WTC11 (cell line): ENCODE measurements at regions not wholly inside any gene's neighbourhood (a gene's known extent, or its start where the extent isn't known, plus 50 kb on each side); places are given as distances from the start of the nearest gene placed in this dataset.

Experiments used
- ATAC-seq: fragments of 200-7000 bp; cut with Tn5 transposase; 2 replicates; pipeline ENCODE4 v1.10.0; 2021; ENCODE audit warnings: mild to moderate bottlenecking, moderate library complexity
- CTCF ChIA-PET: fragments of 300-600 bp; sonication (Branson Sonifier 250); formaldehyde crosslinking; loops from one replicate; lab custom pipeline; 2021; ENCODE audit warnings: antibody characterized with exemption; lab: Charles Lee
- POLR2A ChIA-PET: fragments of 350-600 bp; sonication (Branson Sonifier 250); formaldehyde crosslinking; loops from one replicate; lab custom pipeline; 2021; ENCODE audit warnings: antibody characterized with exemption; lab: Charles Lee
- DNase-seq: peaks from one replicate; pipeline ENCODE4 v3.0.0; 2021; ENCODE audit warnings: low spot score
- H3K27ac Mint-ChIP-seq: 2 replicates; pipeline ENCODE4 v1.8.0; 2021; ENCODE audit warnings: mixed read lengths
- H3K27me3 Mint-ChIP-seq: 2 replicates; pipeline ENCODE4 v1.8.0; 2021; ENCODE audit warnings: low read depth, mild to moderate bottlenecking, moderate library complexity, mixed read lengths
- H3K36me3 Mint-ChIP-seq: 2 replicates; pipeline ENCODE4 v1.8.0; 2021; ENCODE audit warnings: mixed read lengths
- H3K4me1 Mint-ChIP-seq: 2 replicates; pipeline ENCODE4 v1.8.0; 2022; ENCODE audit warnings: mixed read lengths
- H3K4me3 Mint-ChIP-seq: 2 replicates; pipeline ENCODE4 v1.8.0; 2021; ENCODE audit warnings: mild to moderate bottlenecking, moderate library complexity, mixed read lengths
- H3K9me3 Mint-ChIP-seq: 2 replicates; pipeline ENCODE4 v1.8.0; 2021; ENCODE audit warnings: mixed read lengths
- ARID4B ChIP-seq: sonication (generic); formaldehyde crosslinking; IDR thresholded peaks from 2 replicates; pipeline ENCODE4 v1.8.0; 2023; ENCODE audit warnings: missing genetic modification reagents, mild to moderate bottlenecking, borderline replicate concordance
- CREM ChIP-seq: sonication (generic); formaldehyde crosslinking; IDR thresholded peaks from 2 replicates; pipeline ENCODE4 v1.8.1; 2022; ENCODE audit warnings: mild to moderate bottlenecking, missing genetic modification reagents, moderate library complexity
- CTCF ChIP-seq: fragments of 200-600 bp; IDR thresholded peaks from 2 replicates; pipeline ENCODE4 v1.8.0; 2022; ENCODE audit warnings: antibody characterized with exemption
- ESRRA ChIP-seq: sonication (generic); formaldehyde crosslinking; IDR thresholded peaks from 2 replicates; pipeline ENCODE4 v1.8.1; 2022; ENCODE audit warnings: mild to moderate bottlenecking, missing genetic modification reagents, borderline replicate concordance
- FOXJ3 ChIP-seq: sonication (generic); formaldehyde crosslinking; IDR thresholded peaks from 2 replicates; pipeline ENCODE4 v1.9.0; 2021; ENCODE audit warnings: missing genetic modification reagents, mild to moderate bottlenecking, borderline replicate concordance
- IRF2 ChIP-seq: sonication (generic); formaldehyde crosslinking; IDR thresholded peaks from 2 replicates; pipeline ENCODE4 v1.8.0; 2022; ENCODE audit warnings: low read depth, missing genetic modification reagents, borderline replicate concordance
- JUN ChIP-seq: sonication (generic); formaldehyde crosslinking; IDR thresholded peaks from 2 replicates; pipeline ENCODE4 v1.8.0; 2023; ENCODE audit warnings: mild to moderate bottlenecking, missing genetic modification reagents
- KAT7 ChIP-seq: sonication (generic); formaldehyde crosslinking; IDR thresholded peaks from 2 replicates; pipeline ENCODE4 v1.8.1; 2023; ENCODE audit warnings: missing genetic modification reagents, mild to moderate bottlenecking, borderline replicate concordance
- NFE2L1 ChIP-seq: sonication (generic); formaldehyde crosslinking; IDR thresholded peaks from 2 replicates; pipeline ENCODE4 v1.8.1; 2023; ENCODE audit warnings: missing genetic modification reagents
- NFYB ChIP-seq: sonication (generic); formaldehyde crosslinking; conservative IDR thresholded peaks from 2 replicates; pipeline ENCODE4 v1.8.0; 2022; ENCODE audit warnings: low read depth, missing genetic modification reagents
- NR1H2 ChIP-seq: sonication (generic); formaldehyde crosslinking; IDR thresholded peaks from 2 replicates; pipeline ENCODE4 v1.9.0; 2021; ENCODE audit warnings: mild to moderate bottlenecking, moderate library complexity, missing genetic modification reagents
- PREB ChIP-seq: sonication (generic); formaldehyde crosslinking; IDR thresholded peaks from 2 replicates; pipeline ENCODE4 v1.8.1; 2022; ENCODE audit warnings: mild to moderate bottlenecking, missing genetic modification reagents, moderate library complexity, borderline replicate concordance
- RORB ChIP-seq: fragments of 250-450 bp; sonication (Bioruptor Pico); IDR thresholded peaks from 2 replicates; pipeline ENCODE4 v1.9.0; 2021; ENCODE audit warnings: mild to moderate bottlenecking
- SMAD4 ChIP-seq: sonication (generic); formaldehyde crosslinking; IDR thresholded peaks from 2 replicates; pipeline ENCODE4 v1.8.0; 2022; ENCODE audit warnings: mild to moderate bottlenecking, missing genetic modification reagents
- TEAD1 ChIP-seq: sonication (generic); formaldehyde crosslinking; IDR thresholded peaks from 2 replicates; pipeline ENCODE4 v1.8.0; 2022; ENCODE audit warnings: mild to moderate bottlenecking, missing genetic modification reagents
- ZNF138 ChIP-seq: sonication (generic); formaldehyde crosslinking; conservative IDR thresholded peaks from 2 replicates; pipeline ENCODE4 v1.8.1; 2022; ENCODE audit warnings: mild to moderate bottlenecking, moderate library complexity, missing genetic modification reagents
- ZNF416 ChIP-seq: fragments of 250-450 bp; sonication (Bioruptor Pico); IDR thresholded peaks from 2 replicates; pipeline ENCODE4 v1.9.0; 2021; ENCODE audit warnings: mild to moderate bottlenecking, inconsistent platforms
- ZNF671 ChIP-seq: fragments of 250-450 bp; sonication (Bioruptor Pico); IDR thresholded peaks from 2 replicates; pipeline ENCODE4 v1.8.0; 2021; ENCODE audit warnings: mild to moderate bottlenecking
- TF ChIP-seq, protein P1 (sequence below): sonication (generic); formaldehyde crosslinking; IDR thresholded peaks from 2 replicates; pipeline ENCODE4 v1.8.0; 2023; ENCODE audit warnings: mild to moderate bottlenecking, missing genetic modification reagents
- TF ChIP-seq, protein P2 (sequence below): fragments of 250-450 bp; sonication (Bioruptor Pico); IDR thresholded peaks from 2 replicates; pipeline ENCODE4 v1.9.0; 2021; ENCODE audit warnings: mild to moderate bottlenecking
- TF ChIP-seq, protein P3 (sequence below): sonication (generic); formaldehyde crosslinking; IDR thresholded peaks from 2 replicates; pipeline ENCODE4 v1.8.1; 2023; ENCODE audit warnings: mild to moderate bottlenecking, moderate library complexity, missing genetic modification reagents
- TF ChIP-seq, protein P4 (sequence below): sonication (generic); formaldehyde crosslinking; IDR thresholded peaks from 2 replicates; pipeline ENCODE4 v1.8.1; 2022; ENCODE audit warnings: low read depth, missing genetic modification reagents, borderline replicate concordance

GRCh38 chr1:220979371-220979770 lies 100.1 kb downstream of the HLX start:
- DNase-seq (no peak), ATAC-seq (no peak)
- ChIA-PET CTCF (no interaction called here), POLR2A (no interaction called here)
- 0 out of 2 replicates have a peak, but pooled peaks cover 4% of the 10 kb centered on the region for H3K4me1 Mint-ChIP-seq
- H3K27me3 Mint-ChIP-seq, result no peaks in the 10 kb centered on the region
- H3K36me3 Mint-ChIP-seq, result no peaks in the 10 kb centered on the region
- no peak overlapping the region for H3K4me3 Mint-ChIP-seq
- no peaks in the 10 kb centered on the region for H3K9me3 Mint-ChIP-seq
- no peak overlapping the region for H3K27ac Mint-ChIP-seq
- TF ChIP-seq NFYB (no peak), ZNF671 (CRISPR knock-in tag) (no peak), PREB (CRISPR knock-in tag) (no peak), KAT7 (CRISPR knock-in tag) (no peak), IRF2 (CRISPR knock-in tag) (no peak), NFE2L1 (no peak), TEAD1 (CRISPR knock-in tag) (no peak), ZNF138 (CRISPR knock-in tag) (no peak), NR1H2 (CRISPR knock-in tag) (no peak), CTCF (no peak), ESRRA (CRISPR knock-in tag) (no peak), CREM (no peak), ZNF416 (CRISPR knock-in tag) (no peak), SMAD4 (CRISPR knock-in tag) (no peak)
- TF ChIP-seq, protein P1, sequence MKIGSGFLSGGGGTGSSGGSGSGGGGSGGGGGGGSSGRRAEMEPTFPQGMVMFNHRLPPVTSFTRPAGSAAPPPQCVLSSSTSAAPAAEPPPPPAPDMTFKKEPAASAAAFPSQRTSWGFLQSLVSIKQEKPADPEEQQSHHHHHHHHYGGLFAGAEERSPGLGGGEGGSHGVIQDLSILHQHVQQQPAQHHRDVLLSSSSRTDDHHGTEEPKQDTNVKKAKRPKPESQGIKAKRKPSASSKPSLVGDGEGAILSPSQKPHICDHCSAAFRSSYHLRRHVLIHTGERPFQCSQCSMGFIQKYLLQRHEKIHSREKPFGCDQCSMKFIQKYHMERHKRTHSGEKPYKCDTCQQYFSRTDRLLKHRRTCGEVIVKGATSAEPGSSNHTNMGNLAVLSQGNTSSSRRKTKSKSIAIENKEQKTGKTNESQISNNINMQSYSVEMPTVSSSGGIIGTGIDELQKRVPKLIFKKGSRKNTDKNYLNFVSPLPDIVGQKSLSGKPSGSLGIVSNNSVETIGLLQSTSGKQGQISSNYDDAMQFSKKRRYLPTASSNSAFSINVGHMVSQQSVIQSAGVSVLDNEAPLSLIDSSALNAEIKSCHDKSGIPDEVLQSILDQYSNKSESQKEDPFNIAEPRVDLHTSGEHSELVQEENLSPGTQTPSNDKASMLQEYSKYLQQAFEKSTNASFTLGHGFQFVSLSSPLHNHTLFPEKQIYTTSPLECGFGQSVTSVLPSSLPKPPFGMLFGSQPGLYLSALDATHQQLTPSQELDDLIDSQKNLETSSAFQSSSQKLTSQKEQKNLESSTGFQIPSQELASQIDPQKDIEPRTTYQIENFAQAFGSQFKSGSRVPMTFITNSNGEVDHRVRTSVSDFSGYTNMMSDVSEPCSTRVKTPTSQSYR (CRISPR knock-in tag), result no peak
- TF ChIP-seq, protein P2, sequence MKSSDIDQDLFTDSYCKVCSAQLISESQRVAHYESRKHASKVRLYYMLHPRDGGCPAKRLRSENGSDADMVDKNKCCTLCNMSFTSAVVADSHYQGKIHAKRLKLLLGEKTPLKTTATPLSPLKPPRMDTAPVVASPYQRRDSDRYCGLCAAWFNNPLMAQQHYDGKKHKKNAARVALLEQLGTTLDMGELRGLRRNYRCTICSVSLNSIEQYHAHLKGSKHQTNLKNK (CRISPR knock-in tag), result no peak

GRCh38 chr1:220982686-220983085 lies 103.4 kb downstream of the HLX start:
- Mint-ChIP-seq H3K27me3 (peaks cover 4% of the 10 kb centered on the region; the same call in 1 of the 2 replicates), H3K4me3 (no peak overlapping the region), H3K27ac (no peak overlapping the region), H3K4me1 (0 out of 2 replicates have a peak, but pooled peaks cover 5% of the 10 kb centered on the region), H3K36me3 (no peaks in the 10 kb centered on the region), H3K9me3 (no peaks in the 10 kb centered on the region)
- no peak for DNase-seq
- CTCF ChIA-PET, result interaction anchor here (1.2 to 3.4 kb wide), 2 partner anchors 10 to 192 kb away, joined by 3 to 10 read pairs; no protein-coding TSS in a partner anchor
- ATAC-seq, result no peak
- POLR2A ChIA-PET, result no interaction called here
- TF ChIP-seq, protein P3, sequence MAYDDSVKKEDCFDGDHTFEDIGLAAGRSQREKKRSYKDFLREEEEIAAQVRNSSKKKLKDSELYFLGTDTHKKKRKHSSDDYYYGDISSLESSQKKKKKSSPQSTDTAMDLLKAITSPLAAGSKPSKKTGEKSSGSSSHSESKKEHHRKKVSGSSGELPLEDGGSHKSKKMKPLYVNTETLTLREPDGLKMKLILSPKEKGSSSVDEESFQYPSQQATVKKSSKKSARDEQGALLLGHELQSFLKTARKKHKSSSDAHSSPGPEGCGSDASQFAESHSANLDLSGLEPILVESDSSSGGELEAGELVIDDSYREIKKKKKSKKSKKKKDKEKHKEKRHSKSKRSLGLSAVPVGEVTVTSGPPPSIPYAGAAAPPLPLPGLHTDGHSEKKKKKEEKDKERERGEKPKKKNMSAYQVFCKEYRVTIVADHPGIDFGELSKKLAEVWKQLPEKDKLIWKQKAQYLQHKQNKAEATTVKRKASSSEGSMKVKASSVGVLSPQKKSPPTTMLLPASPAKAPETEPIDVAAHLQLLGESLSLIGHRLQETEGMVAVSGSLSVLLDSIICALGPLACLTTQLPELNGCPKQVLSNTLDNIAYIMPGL, result no peak
- TF ChIP-seq RORB (CRISPR knock-in tag) (no peak), FOXJ3 (no peak), JUN (no peak), ARID4B (CRISPR knock-in tag) (no peak)
- TF ChIP-seq, protein P4, sequence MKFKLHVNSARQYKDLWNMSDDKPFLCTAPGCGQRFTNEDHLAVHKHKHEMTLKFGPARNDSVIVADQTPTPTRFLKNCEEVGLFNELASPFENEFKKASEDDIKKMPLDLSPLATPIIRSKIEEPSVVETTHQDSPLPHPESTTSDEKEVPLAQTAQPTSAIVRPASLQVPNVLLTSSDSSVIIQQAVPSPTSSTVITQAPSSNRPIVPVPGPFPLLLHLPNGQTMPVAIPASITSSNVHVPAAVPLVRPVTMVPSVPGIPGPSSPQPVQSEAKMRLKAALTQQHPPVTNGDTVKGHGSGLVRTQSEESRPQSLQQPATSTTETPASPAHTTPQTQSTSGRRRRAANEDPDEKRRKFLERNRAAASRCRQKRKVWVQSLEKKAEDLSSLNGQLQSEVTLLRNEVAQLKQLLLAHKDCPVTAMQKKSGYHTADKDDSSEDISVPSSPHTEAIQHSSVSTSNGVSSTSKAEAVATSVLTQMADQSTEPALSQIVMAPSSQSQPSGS (CRISPR knock-in tag), result no peak
